ENCODE measurements at regions not wholly inside any gene's neighbourhood (a gene's known extent, or its start where the extent isn't known, plus 50 kb on each side); places are given as distances from the start of the nearest gene placed in this dataset.

DNA sequence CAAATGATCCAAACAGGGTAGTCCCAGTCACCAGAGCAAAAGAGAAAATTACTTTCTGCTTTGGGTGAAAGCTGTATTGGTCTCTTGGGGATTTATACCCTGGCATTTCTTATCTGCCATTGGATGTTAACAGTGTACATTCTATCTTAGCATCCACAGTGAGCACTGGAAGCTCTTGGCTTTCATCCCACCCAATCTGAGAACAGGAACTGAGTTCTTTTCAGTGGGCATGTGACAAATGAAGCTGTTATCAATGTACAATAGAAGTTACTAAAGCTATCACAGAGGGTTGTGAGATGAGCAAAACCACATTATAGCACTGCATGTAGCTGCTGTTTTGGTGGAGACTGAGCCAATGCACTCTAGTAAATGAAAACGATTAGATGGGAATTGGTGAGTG is 300.7 kb downstream of the TUSC7 start:
- no peaks in the 10 kb centered on the region for H3K23me2 ChIP-seq (ENCODE audit: low read depth, low read length)
- no peak overlapping the region for H2BK20ac ChIP-seq (ENCODE audit: low read length)
- H4K91ac ChIP-seq (replicated peaks; ENCODE audit: insufficient read length, low read length): no peak overlapping the region
- no peak overlapping the region for H3K4me3 ChIP-seq (ENCODE audit: extremely low read depth in 1 of 4, insufficient read depth in 2 of 4, low read depth in 3 of 4, low read length in 4 of 4)
- no peak overlapping the region for H3K23ac ChIP-seq (ENCODE audit: insufficient read length)
- H3K9me3 ChIP-seq (ENCODE audit: insufficient read depth in 2 of 2, low read depth in 1 of 2, low read length in 1 of 2): no peaks in the 10 kb centered on the region
- no peaks in the 10 kb centered on the region for H3K79me2 ChIP-seq (ENCODE audit: control insufficient read depth in 1 of 2, insufficient read depth in 2 of 2, low read length in 2 of 2)
- no peak overlapping the region for H2BK12ac ChIP-seq (ENCODE audit: low read depth, low read length)
- POLR2A ChIA-PET (ENCODE audit: partially characterized antibody): no interaction called here
- H3K4me2 ChIP-seq (ENCODE audit: insufficient read depth in 1 of 2, low read depth in 2 of 2, low read length in 2 of 2): no peak overlapping the region
- 0 out of 2 replicates have a peak overlapping the region, but pooled peaks have one; percentile 31 for H2AFZ ChIP-seq (ENCODE audit: low read length)
- H3K27me3 ChIP-seq (replicated peaks in 1 of 4; ENCODE audit: control insufficient read depth in 3 of 4, extremely low read depth in 1 of 4, insufficient read depth in 3 of 4, low read length in 3 of 4): no peaks in the 10 kb centered on the region
- H3K56ac ChIP-seq (replicated peaks; ENCODE audit: insufficient read length, low read depth, low read length): no peak overlapping the region
- no peak overlapping the region for H3K27ac ChIP-seq (ENCODE audit: low read depth, low read length)
- H4K8ac ChIP-seq (ENCODE audit: extremely low read depth, insufficient read depth, low read length): no peak overlapping the region
- no peaks in the 10 kb centered on the region for H4K20me1 ChIP-seq (replicated peaks in 1 of 2; ENCODE audit: control insufficient read depth in 1 of 2, insufficient read depth in 2 of 2, low read length in 2 of 2)
- H2BK120ac ChIP-seq (replicated peaks; ENCODE audit: low read depth, low read length): no peak overlapping the region
- no peak for DNase-seq (ENCODE audit: low read depth in 1 of 2, low spot score in 2 of 2)
- no peak overlapping the region for H3K18ac ChIP-seq (ENCODE audit: extremely low read depth, low read length)
- H2BK5ac ChIP-seq (ENCODE audit: low read depth, low read length): no peak overlapping the region
- no peak overlapping the region for H2AK5ac ChIP-seq (ENCODE audit: low read depth, low read length)
- 84% methylated on average over 1 of the region's 1 CpG; no CpG with 5 or more reads in 1 of the 2 experiments for WGBS, 2 experiments (ENCODE audit: extremely low coverage in 1 of 2, insufficient coverage in 1 of 2, insufficient read length in 1 of 2, insufficient replicate concordance in 2 of 2, low coverage in 1 of 2, low lambda C conversion rate in 2 of 2, missing lambda C conversion rate in 1 of 2)
- FAIRE-seq: no peak
- no peak overlapping the region for H3K9ac ChIP-seq (replicated peaks in 1 of 4; ENCODE audit: extremely low read depth in 1 of 4, low read depth in 3 of 4, low read length in 3 of 4)
- no peaks in the 10 kb centered on the region for H3K79me1 ChIP-seq (ENCODE audit: low read depth, low read length)
- H4K5ac ChIP-seq (ENCODE audit: insufficient read length, low read depth, low read length): no peak overlapping the region
- CTCF ChIA-PET (ENCODE audit: partially characterized antibody): interaction anchor here (0.6 to 1.5 kb wide), 7 partner anchors 10 to 240 kb away, joined by 3 to 4 read pairs (median 3); no protein-coding TSS in a partner anchor
- no peak overlapping the region for H3K14ac ChIP-seq (ENCODE audit: insufficient read length)
- no peaks in the 10 kb centered on the region for H3K4me1 ChIP-seq (replicated peaks in 1 of 4; ENCODE audit: control insufficient read depth in 3 of 4, insufficient read depth in 4 of 4, low read length in 3 of 4)
- H2BK15ac ChIP-seq (ENCODE audit: low read length): no peak overlapping the region
- H3K36me3 ChIP-seq (ENCODE audit: control insufficient read depth in 2 of 4, insufficient read depth in 4 of 4, low read length in 3 of 4): no peaks in the 10 kb centered on the region
- H3K4ac ChIP-seq (replicated peaks; ENCODE audit: insufficient read length, low read depth, low read length): no peak overlapping the region
- TF ChIP-seq JUND (IDR thresholded peaks at IDR 0.05; ENCODE audit: low read length) (no peak), SP4 (IDR thresholded peaks at IDR 0.05; ENCODE audit: low read length) (no peak), FOSL1 (IDR thresholded peaks at IDR 0.05; ENCODE audit: insufficient read depth, low read depth, low read length) (no peak)
